Fibroblast of lung (primary cell): ENCODE measurements at regions not wholly inside any gene's neighbourhood (a gene's known extent, or its start where the extent isn't known, plus 50 kb on each side); places are given as distances from the start of the nearest gene placed in this dataset.

Source experiments
- EZH2 ChIP-seq: IDR thresholded peaks from 2 replicates; pipeline ENCODE4 v1.5.1; 2012; ENCODE audit warnings: low read length, control low read depth, mild to moderate bottlenecking; ENCODE audit errors: missing control alignments
- TF ChIP-seq, protein P1 (sequence below), 2 donors: IDR thresholded peaks in 1 of 2; conservative IDR thresholded peaks in 1 of 2; 1 replicate in 1 of 2; 2 replicates in 1 of 2; pipeline ENCODE4 v1.5.1; 2011 to 2012; ENCODE audit warnings: low read length in 2 of 2, control low read depth in 1 of 2, inconsistent platforms in 1 of 2, low read depth in 1 of 2, mild to moderate bottlenecking in 1 of 2

DNA sequence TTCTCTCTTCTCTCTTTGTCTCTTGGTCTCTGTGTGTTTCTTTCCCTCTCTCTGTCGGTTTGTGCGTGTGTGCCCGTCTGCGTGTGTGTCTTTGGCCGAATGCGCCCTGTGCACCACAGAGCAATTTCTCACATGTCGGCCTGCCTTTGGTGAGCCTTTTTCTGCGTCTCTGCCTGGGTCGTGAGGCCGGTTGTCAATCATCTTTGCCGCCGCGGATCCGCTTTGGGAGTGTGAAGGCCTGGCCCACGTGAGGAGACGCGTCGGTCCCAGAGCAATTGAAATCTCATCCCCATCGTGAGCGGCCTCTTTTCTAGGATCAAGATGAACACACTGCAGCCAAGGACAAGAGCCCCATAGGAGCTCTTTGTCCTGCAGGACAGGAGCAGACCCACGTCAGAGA is 580.7 kb upstream of the ZNF337 start:
- TF ChIP-seq, protein P1, sequence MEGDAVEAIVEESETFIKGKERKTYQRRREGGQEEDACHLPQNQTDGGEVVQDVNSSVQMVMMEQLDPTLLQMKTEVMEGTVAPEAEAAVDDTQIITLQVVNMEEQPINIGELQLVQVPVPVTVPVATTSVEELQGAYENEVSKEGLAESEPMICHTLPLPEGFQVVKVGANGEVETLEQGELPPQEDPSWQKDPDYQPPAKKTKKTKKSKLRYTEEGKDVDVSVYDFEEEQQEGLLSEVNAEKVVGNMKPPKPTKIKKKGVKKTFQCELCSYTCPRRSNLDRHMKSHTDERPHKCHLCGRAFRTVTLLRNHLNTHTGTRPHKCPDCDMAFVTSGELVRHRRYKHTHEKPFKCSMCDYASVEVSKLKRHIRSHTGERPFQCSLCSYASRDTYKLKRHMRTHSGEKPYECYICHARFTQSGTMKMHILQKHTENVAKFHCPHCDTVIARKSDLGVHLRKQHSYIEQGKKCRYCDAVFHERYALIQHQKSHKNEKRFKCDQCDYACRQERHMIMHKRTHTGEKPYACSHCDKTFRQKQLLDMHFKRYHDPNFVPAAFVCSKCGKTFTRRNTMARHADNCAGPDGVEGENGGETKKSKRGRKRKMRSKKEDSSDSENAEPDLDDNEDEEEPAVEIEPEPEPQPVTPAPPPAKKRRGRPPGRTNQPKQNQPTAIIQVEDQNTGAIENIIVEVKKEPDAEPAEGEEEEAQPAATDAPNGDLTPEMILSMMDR (conservative IDR thresholded peaks at IDR 0.05 in 1 of 2, IDR thresholded peaks at IDR 0.05 in 1 of 2; ENCODE audit: low read depth in 1 of 2, low read length in 2 of 2) = no peak
- TF ChIP-seq EZH2 = no peak
